ENCODE measurements at regions not wholly inside any gene's neighbourhood (a gene's known extent, or its start where the extent isn't known, plus 50 kb on each side); places are given as distances from the start of the nearest gene placed in this dataset.
"Not testable (repeated sequence)": the region's sequence is repeated elsewhere in the genome, so short reads cannot be mapped to it uniquely, and the experiment has no call there.

GRCh38 chrX:11016728-11017127, 94.4 kb upstream of the HCCS start:
- Histone ChIP-seq H2AFZ (ENCODE audit: low read depth) (no peak overlapping the region), H3K4me3 (IDR thresholded peaks at IDR 0.05; ENCODE audit: insufficient read depth, low read depth, low read length) (no peak overlapping the region), H3K9ac (no peak overlapping the region), H3K79me2 (ENCODE audit: insufficient read depth, low read depth) (no peaks in the 10 kb centered on the region), H3K4me1 (ENCODE audit: low read depth, poor library complexity, severe bottlenecking) (no peaks in the 10 kb centered on the region), H3K4me2 (no peak overlapping the region), H4K20me1 (ENCODE audit: insufficient read depth) (no peaks in the 10 kb centered on the region), H3K27me3 (ENCODE audit: insufficient read depth, low read depth) (no peaks in the 10 kb centered on the region), H3K36me3 (ENCODE audit: insufficient read depth) (no peaks in the 10 kb centered on the region), H3K27ac (no peak overlapping the region)
- TF ChIP-seq CTCF (conservative IDR thresholded peaks at IDR 0.05; ENCODE audit: low read depth, low read length): no peak

- not testable (repeated sequence) for H2AFZ ChIP-seq (ENCODE audit: low read depth); H3K36me3 ChIP-seq (ENCODE audit: insufficient read depth); H3K27me3 ChIP-seq (ENCODE audit: insufficient read depth, low read depth); H4K20me1 ChIP-seq (ENCODE audit: insufficient read depth); H3K4me3 ChIP-seq (IDR thresholded peaks at IDR 0.05; ENCODE audit: insufficient read depth, low read depth, low read length); H3K79me2 ChIP-seq (ENCODE audit: insufficient read depth, low read depth); H3K27ac ChIP-seq; H3K9ac ChIP-seq; H3K4me2 ChIP-seq; H3K4me1 ChIP-seq (ENCODE audit: low read depth, poor library complexity, severe bottlenecking)
Measured at GRCh38 chrX:11022588-11022987, 88.5 kb upstream of the HCCS start.

GRCh38 chrX:11039926-11040325, 71.2 kb upstream of the HCCS start:
- Histone ChIP-seq H3K4me2 (no peak overlapping the region), H3K27me3 (ENCODE audit: insufficient read depth, low read depth) (no peaks in the 10 kb centered on the region), H4K20me1 (ENCODE audit: insufficient read depth) (no peaks in the 10 kb centered on the region), H3K27ac (no peak overlapping the region), H3K9ac (no peak overlapping the region), H3K4me3 (IDR thresholded peaks at IDR 0.05; ENCODE audit: insufficient read depth, low read depth, low read length) (no peak overlapping the region), H3K36me3 (ENCODE audit: insufficient read depth) (no peaks in the 10 kb centered on the region), H3K79me2 (ENCODE audit: insufficient read depth, low read depth) (no peaks in the 10 kb centered on the region), H2AFZ (ENCODE audit: low read depth) (no peak overlapping the region), H3K4me1 (ENCODE audit: low read depth, poor library complexity, severe bottlenecking) (no peaks in the 10 kb centered on the region)
- no peak for TF ChIP-seq CTCF (conservative IDR thresholded peaks at IDR 0.05; ENCODE audit: low read depth, low read length)

GRCh38 chrX:11040405-11040804, 70.7 kb upstream of the HCCS start:
- H4K20me1 ChIP-seq (ENCODE audit: insufficient read depth): no peaks in the 10 kb centered on the region
- no peaks in the 10 kb centered on the region for H3K36me3 ChIP-seq (ENCODE audit: insufficient read depth)
- H3K79me2 ChIP-seq (ENCODE audit: insufficient read depth, low read depth): no peaks in the 10 kb centered on the region
- H3K4me3 ChIP-seq (IDR thresholded peaks at IDR 0.05; ENCODE audit: insufficient read depth, low read depth, low read length): no peak overlapping the region
- H3K4me2 ChIP-seq: no peak overlapping the region
- H3K9ac ChIP-seq: no peak overlapping the region
- H3K27me3 ChIP-seq (ENCODE audit: insufficient read depth, low read depth): no peaks in the 10 kb centered on the region
- no peak for TF ChIP-seq CTCF (conservative IDR thresholded peaks at IDR 0.05; ENCODE audit: low read depth, low read length)
- H3K27ac ChIP-seq: no peak overlapping the region
- no peak overlapping the region for H2AFZ ChIP-seq (ENCODE audit: low read depth)
- no peaks in the 10 kb centered on the region for H3K4me1 ChIP-seq (ENCODE audit: low read depth, poor library complexity, severe bottlenecking)

- no peak overlapping the region for H3K9ac ChIP-seq
- TF ChIP-seq CTCF (conservative IDR thresholded peaks at IDR 0.05; ENCODE audit: low read depth, low read length): no peak
- H3K4me1 ChIP-seq (ENCODE audit: low read depth, poor library complexity, severe bottlenecking): no peaks in the 10 kb centered on the region
- H4K20me1 ChIP-seq (ENCODE audit: insufficient read depth): no peaks in the 10 kb centered on the region
- no peaks in the 10 kb centered on the region for H3K27me3 ChIP-seq (ENCODE audit: insufficient read depth, low read depth)
- no peaks in the 10 kb centered on the region for H3K36me3 ChIP-seq (ENCODE audit: insufficient read depth)
- no peak overlapping the region for H3K4me2 ChIP-seq
- H3K4me3 ChIP-seq (IDR thresholded peaks at IDR 0.05; ENCODE audit: insufficient read depth, low read depth, low read length): no peak overlapping the region
- no peaks in the 10 kb centered on the region for H3K79me2 ChIP-seq (ENCODE audit: insufficient read depth, low read depth)
- no peak overlapping the region for H3K27ac ChIP-seq
- H2AFZ ChIP-seq (ENCODE audit: low read depth): no peak overlapping the region
Measured at GRCh38 chrX:11040996-11041395, 70.1 kb upstream of the HCCS start.
